CD14-positive monocyte (primary cell): ENCODE measurements at regions not wholly inside any gene's neighbourhood (a gene's known extent, or its start where the extent isn't known, plus 50 kb on each side); places are given as distances from the start of the nearest gene placed in this dataset.

Source experiments
- DNase-seq, 3 donors: peaks; one replicate each; pipeline ENCODE4 v3.0.0-alpha.2; 2011 to 2022
- H2AFZ ChIP-seq: 2 replicates; pipeline ENCODE4 v1.6.0; 2012; ENCODE audit warnings: mild to moderate bottlenecking, low read depth, low read length, inconsistent platforms; ENCODE audit not compliant: insufficient read depth, poor library complexity, severe bottlenecking
- H3K27ac ChIP-seq, 2 donors: 1 replicate in 1 of 2; 2 replicates in 1 of 2; pipeline ENCODE4 v1.5.1; 2012 to 2013; ENCODE audit warnings: low read length in 2 of 2, control low read depth in 1 of 2, inconsistent platforms in 1 of 2, low read depth in 1 of 2, mild to moderate bottlenecking in 1 of 2
- H3K27me3 ChIP-seq, 2 donors: one replicate each; pipeline versions ENCODE4 v1.6.0 to v1.6.1; 2011 to 2013; ENCODE audit warnings: low read length in 2 of 2; ENCODE audit not compliant: control insufficient read depth in 2 of 2, insufficient read depth in 2 of 2
- H3K36me3 ChIP-seq, 2 donors: replicated peaks in 1 of 2; 1 replicate in 1 of 2; 2 replicates in 1 of 2; pipeline versions ENCODE4 v1.5.1 to v1.6.1; 2012 to 2013; ENCODE audit warnings: low read length in 2 of 2, control low read depth in 1 of 2, inconsistent platforms in 1 of 2, mild to moderate bottlenecking in 1 of 2; ENCODE audit not compliant: insufficient read depth in 2 of 2, control insufficient read depth in 1 of 2
- H3K4me1 ChIP-seq, 2 donors: 1 replicate in 1 of 2; 2 replicates in 1 of 2; pipeline versions ENCODE4 v1.5.1 to v1.6.1; 2012 to 2013; ENCODE audit warnings: low read length in 2 of 2, control low read depth in 1 of 2, inconsistent platforms in 1 of 2, mild to moderate bottlenecking in 1 of 2, moderate library complexity in 1 of 2; ENCODE audit not compliant: insufficient read depth in 2 of 2, control insufficient read depth in 1 of 2
- H3K4me2 ChIP-seq: replicated peaks from 2 replicates; pipeline ENCODE3; 2012; ENCODE audit warnings: low read length, moderate library complexity, mild to moderate bottlenecking; ENCODE audit not compliant: poor library complexity, severe bottlenecking; ENCODE audit errors: extremely low read depth
- H3K4me3 ChIP-seq, 3 experiments: fragments of 200-600 bp in 1 of 3; sonication (generic) in 1 of 3; replicated peaks in 1 of 3; 1 replicate in 2 of 3; 2 replicates in 1 of 3; pipeline ENCODE4 v1.5.1; 2011 to 2013; ENCODE audit warnings: low read length in 3 of 3, mild to moderate bottlenecking in 3 of 3, control low read depth in 2 of 3, low read depth in 2 of 3, inconsistent platforms in 1 of 3, moderate library complexity in 1 of 3
- H3K79me2 ChIP-seq: 2 replicates; pipeline ENCODE4 v1.6.0; 2012; ENCODE audit warnings: mild to moderate bottlenecking, control low read depth, inconsistent platforms, low read length, moderate library complexity; ENCODE audit not compliant: insufficient read depth
- H3K9ac ChIP-seq: 2 replicates; pipeline ENCODE4 v1.6.0; 2017; ENCODE audit warnings: low read length, mild to moderate bottlenecking; ENCODE audit not compliant: insufficient read depth, poor library complexity, severe bottlenecking
- H3K9me3 ChIP-seq, 2 donors: replicated peaks in 1 of 2; 1 replicate in 1 of 2; 2 replicates in 1 of 2; pipeline versions ENCODE4 v1.5.1 to v1.6.1; 2012 to 2013; ENCODE audit warnings: low read length in 2 of 2, control low read depth in 1 of 2; ENCODE audit not compliant: control insufficient read depth in 1 of 2, insufficient read depth in 1 of 2
- H4K20me1 ChIP-seq: 2 replicates; pipeline ENCODE4 v1.6.0; 2012; ENCODE audit warnings: mild to moderate bottlenecking, low read length, control low read depth, moderate library complexity; ENCODE audit not compliant: insufficient read depth
- H3K27ac Mint-ChIP-seq, 7 donors: one replicate each; pipeline ENCODE4 v1.8.0; 2020; ENCODE audit warnings: mild to moderate bottlenecking in 7 of 7, mixed read lengths in 7 of 7, moderate library complexity in 6 of 7, inconsistent platforms in 2 of 7
- H3K27me3 Mint-ChIP-seq, 3 donors: one replicate each; pipeline ENCODE4 v1.8.0; 2021 to 2022; ENCODE audit warnings: low read depth in 3 of 3, mild to moderate bottlenecking in 3 of 3, mixed read lengths in 3 of 3, moderate library complexity in 3 of 3, inconsistent platforms in 1 of 3
- H3K36me3 Mint-ChIP-seq, 2 donors: one replicate each; pipeline ENCODE4 v1.8.0; 2020; ENCODE audit warnings: mixed read lengths in 2 of 2, inconsistent platforms in 1 of 2, mild to moderate bottlenecking in 1 of 2
- H3K4me1 Mint-ChIP-seq: one replicate; pipeline ENCODE4 v1.8.0; 2020; ENCODE audit warnings: mild to moderate bottlenecking, mixed read lengths
- H3K4me3 Mint-ChIP-seq, 2 donors: one replicate each; pipeline ENCODE4 v1.8.0; 2020; ENCODE audit warnings: mild to moderate bottlenecking in 2 of 2, mixed read lengths in 2 of 2, moderate library complexity in 1 of 2
- H3K9me3 Mint-ChIP-seq, 7 donors: one replicate each; pipeline ENCODE4 v1.8.0; 2020 to 2022; ENCODE audit warnings: mixed read lengths in 7 of 7, mild to moderate bottlenecking in 6 of 7, moderate library complexity in 6 of 7, inconsistent platforms in 2 of 7
- CTCF ChIP-seq: fragments of 200-600 bp; IDR thresholded peaks from one replicate; pipeline ENCODE4 v1.8.0; 2022; ENCODE audit warnings: antibody characterized with exemption, mild to moderate bottlenecking
- WGBS: methylation state at CpG from one replicate; pipeline ENCODE4 v1.1.5; 2013; ENCODE audit warnings: missing lambda C conversion rate; ENCODE audit not compliant: insufficient coverage; 5-methylcytosine and 5-hydroxymethylcytosine counted together
- intact Hi-C, 2 donors: fragments of 100-400 bp; cut with micrococcal nuclease; formaldehyde crosslinking; loops; one replicate each; pipeline versions ENCODE4 v1.15.0 to v1.15.1; 2023

GRCh38 chr5:67496051-67496450 is 299.5 kb upstream of the CD180 start:
- H3K79me2 ChIP-seq = no peaks in the 10 kb centered on the region
- no peak overlapping the region for H3K9ac ChIP-seq
- DNase-seq = no peak
- intact Hi-C loops = no loop called here
- no peak for TF ChIP-seq CTCF
- no peaks in the 10 kb centered on the region for H3K9me3 ChIP-seq
- H3K4me1 ChIP-seq = no peaks in the 10 kb centered on the region
- no peak overlapping the region for H3K4me2 ChIP-seq
- H3K36me3 Mint-ChIP-seq = no peaks in the 10 kb centered on the region
- H3K4me1 Mint-ChIP-seq = no peaks in the 10 kb centered on the region
- H3K36me3 ChIP-seq = no peaks in the 10 kb centered on the region
- 100% methylated on average over 1 of the region's 1 CpG for WGBS
- H3K27ac Mint-ChIP-seq = no peak overlapping the region
- H3K27me3 Mint-ChIP-seq = no peaks in the 10 kb centered on the region
- H3K4me3 ChIP-seq = no peak overlapping the region
- no peak overlapping the region for H3K4me3 Mint-ChIP-seq
- no peaks in the 10 kb centered on the region for H3K27me3 ChIP-seq
- no peaks in the 10 kb centered on the region for H4K20me1 ChIP-seq
- H3K9me3 Mint-ChIP-seq = peaks cover 0 to 14% (median 8%) of the 10 kb centered on the region in 7 donors
- H3K27ac ChIP-seq = no peak overlapping the region
- H2AFZ ChIP-seq = no peak overlapping the region

GRCh38 chr5:67495072-67495471 is 298.5 kb upstream of the CD180 start:
- H3K36me3 Mint-ChIP-seq = no peaks in the 10 kb centered on the region
- Histone ChIP-seq H3K9me3 (no peaks in the 10 kb centered on the region), H4K20me1 (no peaks in the 10 kb centered on the region), H3K4me1 (no peaks in the 10 kb centered on the region), H3K36me3 (no peaks in the 10 kb centered on the region), H3K27ac (no peak overlapping the region), H2AFZ (no peak overlapping the region), H3K79me2 (no peaks in the 10 kb centered on the region), H3K4me2 (no peak overlapping the region), H3K9ac (no peak overlapping the region), H3K27me3 (no peaks in the 10 kb centered on the region), H3K4me3 (no peak overlapping the region)
- no peak overlapping the region for H3K27ac Mint-ChIP-seq
- no peak for DNase-seq
- intact Hi-C loops = no loop called here
- no peak for TF ChIP-seq CTCF
- H3K4me1 Mint-ChIP-seq = no peaks in the 10 kb centered on the region
- H3K4me3 Mint-ChIP-seq = no peak overlapping the region
- H3K27me3 Mint-ChIP-seq = peaks cover 0 to 4% (median 0%) of the 10 kb centered on the region in 3 donors
- 50% methylated on average over 1 of the region's 3 CpGs for WGBS
- peaks cover 0 to 9% (median 3%) of the 10 kb centered on the region in 7 donors for H3K9me3 Mint-ChIP-seq
